ENCODE measurements at regions not wholly inside any gene's neighbourhood (a gene's known extent, or its start where the extent isn't known, plus 50 kb on each side); places are given as distances from the start of the nearest gene placed in this dataset.
"Not testable (repeated sequence)": the region's sequence is repeated elsewhere in the genome, so short reads cannot be mapped to it uniquely, and the experiment has no call there.

DNA sequence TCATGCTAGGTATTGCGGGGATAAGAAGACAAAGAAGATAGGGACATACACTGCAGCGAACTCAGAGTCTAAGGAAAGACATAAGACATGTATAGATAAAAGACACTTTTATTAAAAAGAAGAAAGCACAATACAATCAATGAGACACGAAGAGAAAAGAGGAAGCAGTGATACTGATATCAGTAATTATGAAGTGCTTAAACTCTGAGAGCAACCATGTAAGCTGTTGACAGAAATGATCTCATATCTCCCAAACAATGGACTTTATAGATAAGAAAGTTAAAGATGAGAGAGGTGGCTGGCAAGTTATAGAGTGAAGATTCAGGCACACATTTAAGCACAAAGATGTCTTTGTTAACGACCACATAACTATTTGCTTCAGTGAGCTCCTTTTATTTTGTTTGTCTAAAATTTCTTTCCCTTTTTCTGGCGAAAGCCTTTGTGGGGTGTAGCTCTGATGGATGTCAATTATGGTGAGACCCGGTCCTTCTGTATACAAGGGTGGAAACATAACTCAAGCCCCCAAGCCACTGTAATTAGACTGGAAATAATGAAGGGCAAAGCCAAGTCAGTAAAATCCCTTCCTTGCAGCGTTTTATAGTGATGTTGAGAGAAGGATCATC is 818.0 kb upstream of the SLC10A2 start:
- DNase-seq (ENCODE audit: low read depth): no peak
- no peak overlapping the region for H3K4me3 ChIP-seq (ENCODE audit: low read depth, low read length)
- TF ChIP-seq, protein P1, sequence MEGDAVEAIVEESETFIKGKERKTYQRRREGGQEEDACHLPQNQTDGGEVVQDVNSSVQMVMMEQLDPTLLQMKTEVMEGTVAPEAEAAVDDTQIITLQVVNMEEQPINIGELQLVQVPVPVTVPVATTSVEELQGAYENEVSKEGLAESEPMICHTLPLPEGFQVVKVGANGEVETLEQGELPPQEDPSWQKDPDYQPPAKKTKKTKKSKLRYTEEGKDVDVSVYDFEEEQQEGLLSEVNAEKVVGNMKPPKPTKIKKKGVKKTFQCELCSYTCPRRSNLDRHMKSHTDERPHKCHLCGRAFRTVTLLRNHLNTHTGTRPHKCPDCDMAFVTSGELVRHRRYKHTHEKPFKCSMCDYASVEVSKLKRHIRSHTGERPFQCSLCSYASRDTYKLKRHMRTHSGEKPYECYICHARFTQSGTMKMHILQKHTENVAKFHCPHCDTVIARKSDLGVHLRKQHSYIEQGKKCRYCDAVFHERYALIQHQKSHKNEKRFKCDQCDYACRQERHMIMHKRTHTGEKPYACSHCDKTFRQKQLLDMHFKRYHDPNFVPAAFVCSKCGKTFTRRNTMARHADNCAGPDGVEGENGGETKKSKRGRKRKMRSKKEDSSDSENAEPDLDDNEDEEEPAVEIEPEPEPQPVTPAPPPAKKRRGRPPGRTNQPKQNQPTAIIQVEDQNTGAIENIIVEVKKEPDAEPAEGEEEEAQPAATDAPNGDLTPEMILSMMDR (IDR thresholded peaks at IDR 0.05; ENCODE audit: control insufficient read depth, extremely low read depth, insufficient read depth): no peak

DNA sequence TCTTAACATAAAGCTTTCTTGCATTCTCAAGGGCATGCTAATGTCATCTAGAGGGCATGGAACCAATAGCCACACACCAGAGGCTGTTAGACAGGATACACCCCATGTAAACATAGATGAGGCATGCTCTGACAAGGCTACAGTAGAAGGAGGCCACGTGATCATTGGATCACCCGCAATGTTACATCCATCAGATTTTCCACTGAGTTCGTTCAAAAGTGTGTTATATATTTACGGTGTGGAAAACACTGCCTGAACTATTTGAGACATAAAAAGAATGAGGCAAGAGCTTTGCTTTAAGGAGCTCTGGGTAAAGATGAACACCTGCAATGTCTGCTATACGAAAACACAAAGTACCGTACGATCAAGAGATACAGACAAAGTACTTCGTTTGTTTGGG is 817.5 kb upstream of the SLC10A2 start:
- DNase-seq (ENCODE audit: low read depth): no peak
- TF ChIP-seq, protein P1 (IDR thresholded peaks at IDR 0.05; ENCODE audit: control insufficient read depth, extremely low read depth, insufficient read depth): no peak
- H3K4me3 ChIP-seq (ENCODE audit: low read depth, low read length): no peak overlapping the region

DNA sequence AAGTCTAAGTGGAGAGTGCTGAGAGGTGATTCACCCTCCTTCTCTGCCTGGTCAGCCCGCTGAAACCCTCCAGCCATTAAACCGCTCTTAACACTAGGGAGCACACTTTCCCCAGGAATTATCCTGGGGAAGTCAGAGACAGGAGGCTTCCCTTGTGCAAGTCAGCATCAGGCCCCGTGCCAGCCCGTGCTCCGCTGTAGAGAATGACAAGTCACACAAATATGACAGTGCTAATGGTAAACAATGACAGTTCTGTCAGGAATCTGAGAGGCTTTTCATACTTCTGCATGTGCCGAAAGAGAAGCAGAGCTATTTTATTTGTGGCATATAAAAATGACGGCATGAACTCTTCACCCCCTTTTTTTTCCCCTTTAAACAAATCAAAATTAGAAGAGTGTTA is 816.9 kb upstream of the SLC10A2 start:
- DNase-seq (ENCODE audit: low read depth): peak; percentile 95
- no peak overlapping the region for H3K4me3 ChIP-seq (ENCODE audit: low read depth, low read length)
- TF ChIP-seq, protein P1 (IDR thresholded peaks at IDR 0.05; ENCODE audit: control insufficient read depth, extremely low read depth, insufficient read depth): peak; percentile 77

DNA sequence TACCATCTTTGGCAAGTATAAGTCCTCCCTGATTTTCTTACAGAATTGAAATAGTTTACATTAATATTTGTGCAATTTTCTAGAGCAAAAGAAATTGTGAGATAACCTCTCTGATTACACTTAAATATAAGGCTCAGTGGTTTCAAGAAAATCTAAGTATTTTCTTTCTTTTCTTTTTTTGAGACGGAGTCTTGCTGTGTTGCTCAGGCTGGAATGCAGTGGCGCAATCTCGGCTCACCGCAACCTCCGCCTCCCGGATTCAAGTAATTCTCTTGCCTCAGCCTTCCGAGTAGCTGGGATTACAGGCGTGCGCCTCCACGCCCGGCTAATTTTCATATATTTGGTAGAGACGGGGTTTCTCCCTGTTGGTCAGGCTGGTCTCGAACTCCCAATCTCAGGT is 813.9 kb upstream of the SLC10A2 start:
- not testable (repeated sequence) for DNase-seq (ENCODE audit: low read depth); H3K4me3 ChIP-seq (ENCODE audit: low read depth, low read length)

DNA sequence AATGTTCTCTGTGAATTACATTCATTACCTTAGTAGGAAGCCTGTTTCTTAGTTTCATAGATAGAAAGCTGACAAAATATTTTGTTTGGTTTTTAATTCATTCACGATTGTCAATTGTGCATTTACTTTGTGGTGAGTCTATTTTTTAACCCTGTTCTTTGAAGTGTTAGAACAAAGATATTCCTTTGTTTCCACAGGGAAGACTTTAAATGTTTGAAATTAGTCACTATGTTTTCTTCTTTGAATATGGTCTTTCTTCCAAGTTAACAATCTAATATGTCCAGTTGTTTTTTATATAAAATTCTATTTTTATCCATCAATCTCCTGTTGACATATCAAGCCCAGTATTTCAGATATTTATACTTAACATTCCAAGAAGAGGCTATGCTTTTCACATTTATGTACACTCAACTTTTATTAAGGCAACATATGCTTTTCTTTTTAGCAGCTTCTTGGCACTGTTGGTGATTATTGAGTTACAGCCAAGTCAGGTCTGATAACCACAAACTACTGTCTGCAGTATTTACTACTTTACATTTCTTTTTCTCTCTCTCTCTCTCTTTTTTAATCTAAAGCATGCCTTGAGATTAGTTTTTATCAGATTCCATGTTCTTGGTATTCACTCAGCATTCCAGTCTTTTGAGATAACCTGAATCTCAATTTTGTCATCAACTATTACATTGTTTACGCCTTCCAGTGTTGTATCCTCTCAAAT is 812.8 kb upstream of the SLC10A2 start:
- TF ChIP-seq, protein P1 (IDR thresholded peaks at IDR 0.05; ENCODE audit: control insufficient read depth, extremely low read depth, insufficient read depth): no peak
- no peak for DNase-seq (ENCODE audit: low read depth)

DNA sequence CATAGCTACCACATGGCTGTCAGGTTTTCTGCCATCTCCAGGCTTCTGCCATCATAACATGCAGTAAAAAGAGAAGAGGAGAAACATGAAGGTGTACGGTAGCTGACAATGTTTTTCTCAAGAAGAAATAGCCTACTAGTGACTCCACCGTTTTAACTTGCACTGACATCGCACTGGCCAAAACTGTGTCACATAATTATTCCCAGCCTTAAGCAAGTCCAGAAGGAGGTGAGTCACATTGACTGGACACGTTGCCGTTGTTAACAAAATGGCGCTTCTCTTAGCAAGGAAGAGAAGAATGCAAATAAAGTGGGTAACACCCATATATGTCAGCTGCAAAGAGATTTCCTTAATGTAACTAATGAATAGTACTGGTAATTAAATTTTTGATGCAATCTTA is 810.4 kb upstream of the SLC10A2 start:
- DNase-seq (ENCODE audit: low read depth): no peak

More for the DNA sequence above, 812.8 kb upstream of the SLC10A2 start:
- no peak overlapping the region for H3K4me3 ChIP-seq (ENCODE audit: low read depth, low read length)

DNA sequence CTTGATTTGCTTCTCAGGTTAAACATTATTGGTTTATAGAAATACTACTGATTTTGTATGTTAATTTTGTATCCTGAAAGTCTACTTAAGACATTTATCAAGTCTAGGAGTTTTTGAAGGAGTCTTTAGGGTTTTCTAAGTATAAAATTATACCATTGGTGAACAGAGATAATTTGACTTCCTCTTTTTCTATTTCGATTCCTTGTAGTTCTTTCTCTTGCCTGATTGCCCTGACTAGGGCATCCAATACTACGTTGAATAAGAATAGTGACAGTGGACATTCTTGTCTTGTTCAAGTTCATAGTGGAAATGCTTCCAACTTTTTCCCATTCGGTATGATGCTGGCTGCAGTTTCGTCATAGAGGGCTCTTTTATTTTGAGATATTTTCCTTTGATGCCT is 807.5 kb upstream of the SLC10A2 start:
- no peak overlapping the region for H3K4me3 ChIP-seq (ENCODE audit: low read depth, low read length)
- TF ChIP-seq, protein P1 (IDR thresholded peaks at IDR 0.05; ENCODE audit: control insufficient read depth, extremely low read depth, insufficient read depth): no peak
- no peak for DNase-seq (ENCODE audit: low read depth)

More for the DNA sequence above, 810.4 kb upstream of the SLC10A2 start:
- H3K4me3 ChIP-seq (ENCODE audit: low read depth, low read length): no peak overlapping the region
- TF ChIP-seq, protein P1 (IDR thresholded peaks at IDR 0.05; ENCODE audit: control insufficient read depth, extremely low read depth, insufficient read depth): no peak

Data from LNCaP clone FGC (cell line).